PC-3 (cell line): ENCODE measurements at regions not wholly inside any gene's neighbourhood (a gene's known extent, or its start where the extent isn't known, plus 50 kb on each side); places are given as distances from the start of the nearest gene placed in this dataset.

Experiments used
- ATAC-seq: fragments of 200-7000 bp; cut with Tn5 transposase; 2 replicates; pipeline ENCODE4 v1.9.1; 2020; ENCODE audit warnings: mild to moderate bottlenecking, moderate library complexity
- BruUV-seq: library from RNA; stranded (reverse); fragments of 400-500 nt; replicated peaks from 2 replicates; lab custom pipeline; 2021; lab: Mats Ljungman, UMichigan
- CTCF ChIA-PET: fragments of 300-600 bp; sonication (Branson Sonifier 250); formaldehyde crosslinking; loops from one replicate; lab custom pipeline; 2022; ENCODE audit warnings: antibody characterized with exemption; lab: Charles Lee
- POLR2A ChIA-PET: fragments of 300-600 bp; sonication (Branson Sonifier 250); formaldehyde crosslinking; loops from one replicate; lab custom pipeline; 2022; ENCODE audit warnings: antibody characterized with exemption; ENCODE audit not compliant: unreplicated experiment; lab: Charles Lee
- DNase-seq: peaks from one replicate; pipeline ENCODE4 v3.0.0-alpha.2; 2015
- H2AFZ ChIP-seq: fragments of 300-600 bp; sonication (generic); 2 replicates; pipeline ENCODE4 v1.6.0; 2016; ENCODE audit warnings: antibody characterized with exemption, low read length
- H3F3A ChIP-seq: fragments of 300-600 bp; sonication (generic); one replicate; pipeline ENCODE4 v1.6.0; 2017; ENCODE audit warnings: antibody characterized with exemption, low read length, control low read depth, mild to moderate bottlenecking; ENCODE audit not compliant: unreplicated experiment
- H3K27ac ChIP-seq: fragments of 300-600 bp; sonication (generic); 2 replicates; pipeline ENCODE4 v1.5.1; 2016; ENCODE audit warnings: mild to moderate bottlenecking, low read length
- H3K27me3 ChIP-seq: fragments of 300-600 bp; sonication (generic); 2 replicates; pipeline ENCODE4 v1.6.1; 2016; ENCODE audit warnings: low read length, mixed read lengths
- H3K36me3 ChIP-seq: fragments of 300-600 bp; sonication (generic); 2 replicates; pipeline ENCODE4 v1.6.1; 2016; ENCODE audit warnings: low read depth, mixed run types, low read length, mixed read lengths
- H3K4me1 ChIP-seq: fragments of 300-600 bp; sonication (generic); 2 replicates; pipeline ENCODE4 v1.5.1; 2016; ENCODE audit warnings: low read length; ENCODE audit not compliant: insufficient read depth
- H3K4me2 ChIP-seq: fragments of 300-600 bp; sonication (generic); 2 replicates; pipeline ENCODE4 v1.6.0; 2016; ENCODE audit warnings: low read length
- H3K4me3 ChIP-seq: fragments of 300-600 bp; sonication (generic); 2 replicates; pipeline ENCODE4 v1.5.1; 2016; ENCODE audit warnings: mild to moderate bottlenecking, low read length, mixed read lengths
- H3K79me2 ChIP-seq: fragments of 300-600 bp; sonication (generic); 2 replicates; pipeline ENCODE4 v1.6.1; 2017; ENCODE audit warnings: low read length, mixed read lengths
- H3K9ac ChIP-seq: fragments of 300-600 bp; sonication (generic); 2 replicates; pipeline ENCODE4 v1.6.0; 2016; ENCODE audit warnings: mild to moderate bottlenecking, low read length
- H3K9me2 ChIP-seq: fragments of 300-600 bp; sonication (generic); replicated peaks from 2 replicates; pipeline ENCODE4 v1.6.1; 2016; ENCODE audit warnings: mixed run types, low read length, mixed read lengths
- H3K9me3 ChIP-seq: fragments of 300-600 bp; sonication (generic); 2 replicates; pipeline ENCODE4 v1.6.1; 2016; ENCODE audit warnings: low read length, mixed read lengths
- H4K20me1 ChIP-seq: fragments of 300-600 bp; sonication (generic); 2 replicates; pipeline ENCODE4 v1.6.1; 2016; ENCODE audit warnings: low read length, mixed read lengths
- CTCF ChIP-seq: fragments of 300-600 bp; sonication (generic); conservative IDR thresholded peaks from 2 replicates; pipeline ENCODE4 v1.5.1; 2017; ENCODE audit warnings: antibody characterized with exemption, low read depth, mild to moderate bottlenecking, low read length
- EZH2 ChIP-seq: fragments of 300-600 bp; sonication (generic); IDR thresholded peaks from one replicate; pipeline ENCODE4 v1.6.1; 2017; ENCODE audit warnings: antibody characterized with exemption, mild to moderate bottlenecking, low read length; ENCODE audit not compliant: unreplicated experiment
- EZH2phosphoT487 ChIP-seq: fragments of 300-600 bp; sonication (generic); IDR thresholded peaks from 2 replicates; pipeline ENCODE4 v1.6.1; 2018; ENCODE audit warnings: mild to moderate bottlenecking, antibody characterized with exemption, low read length, borderline replicate concordance
- intact Hi-C: fragments of 100-400 bp; cut with micrococcal nuclease; formaldehyde crosslinking; loops from 2 replicates; pipeline ENCODE4 v1.9.0; 2023

DNA sequence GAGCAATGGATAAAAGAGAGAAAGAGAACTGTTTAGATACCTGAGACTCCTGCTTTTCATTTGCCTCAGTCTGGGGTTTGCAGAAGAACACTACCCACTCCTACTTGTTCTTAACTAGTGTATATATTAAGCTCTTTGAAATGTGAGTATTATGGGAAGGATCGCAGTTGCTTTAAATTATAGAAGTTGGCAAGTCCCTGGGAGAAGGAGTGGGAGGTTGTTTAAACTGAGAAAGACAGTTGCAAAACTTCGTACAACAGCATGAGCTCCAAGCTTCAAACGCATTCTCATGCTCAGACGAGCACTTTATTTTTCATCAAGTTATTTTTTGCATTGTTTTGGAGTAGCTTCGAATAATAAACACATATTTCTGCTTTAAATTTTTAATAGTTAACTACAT is 88.1 kb upstream of the C1QTNF7 start:
- intact Hi-C loops: no loop called here
- Histone ChIP-seq H3K9me3 (no peaks in the 10 kb centered on the region), H3K9me2 (no peaks in the 10 kb centered on the region), H2AFZ (no peak overlapping the region), H3K79me2 (no peaks in the 10 kb centered on the region), H3K27me3 (peaks cover 37% of the 10 kb centered on the region), H3F3A (no peaks in the 10 kb centered on the region), H3K27ac (no peak overlapping the region), H3K36me3 (no peaks in the 10 kb centered on the region), H3K4me1 (peaks cover 4% of the 10 kb centered on the region; the same call in 1 of the 2 replicates), H3K4me2 (no peak overlapping the region), H4K20me1 (no peaks in the 10 kb centered on the region), H3K9ac (no peak overlapping the region), H3K4me3 (no peak overlapping the region)
- no peak for TF ChIP-seq CTCF
- no peak for TF ChIP-seq EZH2phosphoT487
- no peak for TF ChIP-seq EZH2
- no TSS peak for BruUV-seq
- CTCF ChIA-PET: no interaction called here
- POLR2A ChIA-PET: no interaction called here
- ATAC-seq (no peak), DNase-seq (no peak)

DNA sequence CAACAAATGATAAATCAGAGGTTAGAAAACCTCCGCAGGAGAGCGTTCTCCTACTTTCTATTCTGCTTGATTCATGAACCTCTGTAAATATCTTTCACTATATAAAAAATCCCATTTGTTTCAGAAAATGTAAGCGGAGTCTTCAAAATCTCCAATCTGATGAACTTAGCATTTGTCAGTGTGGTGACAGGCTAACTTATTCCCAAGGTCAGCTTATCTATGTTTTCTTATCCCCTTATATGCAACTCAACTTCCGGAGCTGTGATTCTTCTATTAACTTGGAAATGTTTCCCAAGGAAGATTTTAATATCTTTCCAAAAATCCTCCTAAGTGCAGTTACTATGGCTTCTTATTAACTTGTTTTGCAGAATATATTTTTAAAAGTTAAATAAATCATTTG is 87.5 kb upstream of the C1QTNF7 start:
- Histone ChIP-seq H3K4me3 (no peak overlapping the region), H3K4me2 (no peak overlapping the region), H3K9me2 (no peaks in the 10 kb centered on the region), H3K79me2 (no peaks in the 10 kb centered on the region), H3K27me3 (peaks cover 37% of the 10 kb centered on the region), H3K4me1 (peaks cover 4% of the 10 kb centered on the region; the same call in 1 of the 2 replicates), H3K36me3 (no peaks in the 10 kb centered on the region), H3K9ac (no peak overlapping the region), H2AFZ (no peak overlapping the region), H3F3A (no peaks in the 10 kb centered on the region), H3K9me3 (no peaks in the 10 kb centered on the region), H3K27ac (no peak overlapping the region), H4K20me1 (no peaks in the 10 kb centered on the region)
- no TSS peak for BruUV-seq
- ATAC-seq (no peak), DNase-seq (no peak)
- intact Hi-C loops: no loop called here
- ChIA-PET POLR2A (no interaction called here), CTCF (no interaction called here)
- no peak for TF ChIP-seq EZH2
- no peak for TF ChIP-seq EZH2phosphoT487
- no peak for TF ChIP-seq CTCF

- no peaks in the 10 kb centered on the region for H3F3A ChIP-seq
- H3K9me3 ChIP-seq: no peaks in the 10 kb centered on the region
- no peaks in the 10 kb centered on the region for H3K36me3 ChIP-seq
- no peaks in the 10 kb centered on the region for H4K20me1 ChIP-seq
- H3K4me1 ChIP-seq: peaks cover 4% of the 10 kb centered on the region; the same call in 1 of the 2 replicates
- POLR2A ChIA-PET: no interaction called here
- H3K9ac ChIP-seq: no peak overlapping the region
- intact Hi-C loops: no loop called here
- no peak for DNase-seq
- H2AFZ ChIP-seq: no peak overlapping the region
- no peak overlapping the region for H3K4me3 ChIP-seq
- H3K79me2 ChIP-seq: no peaks in the 10 kb centered on the region
- BruUV-seq: no TSS peak
- CTCF ChIA-PET: no interaction called here
- no peak for TF ChIP-seq EZH2phosphoT487
- no peak for TF ChIP-seq CTCF
- no peak for TF ChIP-seq EZH2
- H3K27ac ChIP-seq: no peak overlapping the region
- no peak for ATAC-seq
- no peak overlapping the region for H3K4me2 ChIP-seq
- peaks cover 37% of the 10 kb centered on the region for H3K27me3 ChIP-seq
- H3K9me2 ChIP-seq: no peaks in the 10 kb centered on the region
Measured at GRCh38 chr4:15340902-15341732, 86.7 kb upstream of the C1QTNF7 start.
